ENCODE measurements at regions not wholly inside any gene's neighbourhood (a gene's known extent, or its start where the extent isn't known, plus 50 kb on each side); places are given as distances from the start of the nearest gene placed in this dataset.

GRCh38 chr6:98203170-98203806 lies 631.1 kb upstream of the POU3F2 start:
- DNase-seq (ENCODE audit: low read depth, low spot score): no peak
- TF ChIP-seq CTCF (IDR thresholded peaks at IDR 0.05; ENCODE audit: low read depth, low read length): no peak
- POLR2A ChIA-PET: no interaction called here
- no peaks in the 10 kb centered on the region for H3K9me3 ChIP-seq (ENCODE audit: control insufficient read depth, insufficient read depth, low read length)
- no peaks in the 10 kb centered on the region for H3K27me3 ChIP-seq (ENCODE audit: control insufficient read depth, insufficient read depth, low read length)
- no peak overlapping the region for H3K27ac ChIP-seq (ENCODE audit: low read depth, low read length)
- CTCF ChIA-PET: no interaction called here
- no peak overlapping the region for H3K4me3 ChIP-seq (ENCODE audit: low read depth, low read length)

- Histone ChIP-seq H3K27me3 (ENCODE audit: control insufficient read depth, insufficient read depth, low read length) (no peaks in the 10 kb centered on the region), H3K27ac (ENCODE audit: low read depth, low read length) (no peak overlapping the region), H3K4me3 (ENCODE audit: low read depth, low read length) (no peak overlapping the region), H3K9me3 (ENCODE audit: control insufficient read depth, insufficient read depth, low read length) (peaks cover 9% of the 10 kb centered on the region)
- DNase-seq (ENCODE audit: low read depth, low spot score): no peak
- POLR2A ChIA-PET: no interaction called here
- CTCF ChIA-PET: no interaction called here
- TF ChIP-seq CTCF (IDR thresholded peaks at IDR 0.05; ENCODE audit: low read depth, low read length): no peak
Observed at GRCh38 chr6:98212468-98212867, 621.9 kb upstream of the POU3F2 start.

GRCh38 chr6:98215531-98215930 lies 618.8 kb upstream of the POU3F2 start:
- POLR2A ChIA-PET: no interaction called here

GRCh38 chr6:98230250-98230649 lies 604.1 kb upstream of the POU3F2 start:
- DNase-seq (ENCODE audit: low read depth, low spot score): no peak
- peaks cover 7% of the 10 kb centered on the region for H3K9me3 ChIP-seq (ENCODE audit: control insufficient read depth, insufficient read depth, low read length)
- H3K27me3 ChIP-seq (ENCODE audit: control insufficient read depth, insufficient read depth, low read length): no peaks in the 10 kb centered on the region
- POLR2A ChIA-PET: no interaction called here
- no peak for TF ChIP-seq CTCF (IDR thresholded peaks at IDR 0.05; ENCODE audit: low read depth, low read length)
- H3K4me3 ChIP-seq (ENCODE audit: low read depth, low read length): no peak overlapping the region
- CTCF ChIA-PET: no interaction called here
- no peak overlapping the region for H3K27ac ChIP-seq (ENCODE audit: low read depth, low read length)

More at GRCh38 chr6:98215531-98215930, 618.8 kb upstream of the POU3F2 start:
- DNase-seq (ENCODE audit: low read depth, low spot score): no peak
- peaks cover 16% of the 10 kb centered on the region for H3K9me3 ChIP-seq (ENCODE audit: control insufficient read depth, insufficient read depth, low read length)
- CTCF ChIA-PET: no interaction called here
- H3K27me3 ChIP-seq (ENCODE audit: control insufficient read depth, insufficient read depth, low read length): no peaks in the 10 kb centered on the region
- no peak overlapping the region for H3K4me3 ChIP-seq (ENCODE audit: low read depth, low read length)
- no peak overlapping the region for H3K27ac ChIP-seq (ENCODE audit: low read depth, low read length)
- no peak for TF ChIP-seq CTCF (IDR thresholded peaks at IDR 0.05; ENCODE audit: low read depth, low read length)

- H3K27ac ChIP-seq (ENCODE audit: low read depth, low read length): no peak overlapping the region
- ChIA-PET POLR2A (no interaction called here), CTCF (no interaction called here)
- no peak overlapping the region for H3K4me3 ChIP-seq (ENCODE audit: low read depth, low read length)
- no peak for DNase-seq (ENCODE audit: low read depth, low spot score)
- TF ChIP-seq CTCF (IDR thresholded peaks at IDR 0.05; ENCODE audit: low read depth, low read length): no peak
- peaks cover 13% of the 10 kb centered on the region for H3K9me3 ChIP-seq (ENCODE audit: control insufficient read depth, insufficient read depth, low read length)
- no peaks in the 10 kb centered on the region for H3K27me3 ChIP-seq (ENCODE audit: control insufficient read depth, insufficient read depth, low read length)
Observed at GRCh38 chr6:98239057-98239456, 595.3 kb upstream of the POU3F2 start.

All from AG04450 (cell line).